Muscle layer of duodenum (tissue), 2 donors: ENCODE measurements at regions not wholly inside any gene's neighbourhood (a gene's known extent, or its start where the extent isn't known, plus 50 kb on each side); places are given as distances from the start of the nearest gene placed in this dataset.

ENCODE experiments used
- H3K27ac ChIP-seq: one replicate; pipeline ENCODE4 v1.7.0; 2013; ENCODE audit warnings: mild to moderate bottlenecking, low read length
- H3K27me3 ChIP-seq: one replicate; pipeline ENCODE4 v1.7.0; 2013; ENCODE audit warnings: low read depth, mild to moderate bottlenecking, control low read depth, low read length
- H3K36me3 ChIP-seq, 2 donors: one replicate each; pipeline ENCODE4 v1.7.0; 2013; ENCODE audit warnings: low read length in 2 of 2, control low read depth in 1 of 2, mild to moderate bottlenecking in 1 of 2; ENCODE audit not compliant: insufficient read depth in 2 of 2, control insufficient read depth in 1 of 2
- H3K4me1 ChIP-seq, 2 donors: one replicate each; pipeline ENCODE4 v1.7.0; 2013; ENCODE audit warnings: low read length in 2 of 2, mild to moderate bottlenecking in 2 of 2, control low read depth in 1 of 2, moderate library complexity in 1 of 2; ENCODE audit not compliant: insufficient read depth in 2 of 2, control insufficient read depth in 1 of 2
- H3K4me3 ChIP-seq, 2 donors: one replicate each; pipeline ENCODE4 v1.7.0; 2013; ENCODE audit warnings: low read length in 2 of 2, low read depth in 1 of 2, mild to moderate bottlenecking in 1 of 2
- H3K9me3 ChIP-seq, 2 donors: one replicate each; pipeline ENCODE4 v1.7.0; 2013; ENCODE audit warnings: low read length in 2 of 2, control low read depth in 1 of 2, mild to moderate bottlenecking in 1 of 2; ENCODE audit not compliant: control insufficient read depth in 1 of 2
- donor health status: healthy.

DNA sequence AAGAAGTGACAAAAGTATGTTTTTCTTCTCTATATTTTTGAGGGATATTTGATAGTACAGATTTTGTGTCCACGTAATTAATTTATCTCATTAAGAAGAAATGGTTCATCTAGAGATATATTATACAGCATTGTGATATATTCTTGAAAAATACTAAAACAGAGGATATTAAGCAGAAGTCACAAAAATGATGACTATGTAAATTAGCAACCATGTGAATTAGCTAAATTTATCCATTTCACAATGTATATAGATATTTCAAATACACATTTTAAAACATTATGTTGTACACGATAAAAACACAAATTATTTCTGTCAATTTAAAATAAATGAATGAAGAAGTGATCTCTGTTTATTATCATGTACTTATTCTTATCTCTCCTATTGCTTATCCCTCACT, 989.5 kb downstream of the TUSC7 start:
- Histone ChIP-seq H3K4me3 (no peak overlapping the region), H3K27me3 (no peaks in the 10 kb centered on the region), H3K36me3 (no peaks in the 10 kb centered on the region), H3K27ac (no peak overlapping the region), H3K9me3 (no peaks in the 10 kb centered on the region), H3K4me1 (no peaks in the 10 kb centered on the region)

DNA sequence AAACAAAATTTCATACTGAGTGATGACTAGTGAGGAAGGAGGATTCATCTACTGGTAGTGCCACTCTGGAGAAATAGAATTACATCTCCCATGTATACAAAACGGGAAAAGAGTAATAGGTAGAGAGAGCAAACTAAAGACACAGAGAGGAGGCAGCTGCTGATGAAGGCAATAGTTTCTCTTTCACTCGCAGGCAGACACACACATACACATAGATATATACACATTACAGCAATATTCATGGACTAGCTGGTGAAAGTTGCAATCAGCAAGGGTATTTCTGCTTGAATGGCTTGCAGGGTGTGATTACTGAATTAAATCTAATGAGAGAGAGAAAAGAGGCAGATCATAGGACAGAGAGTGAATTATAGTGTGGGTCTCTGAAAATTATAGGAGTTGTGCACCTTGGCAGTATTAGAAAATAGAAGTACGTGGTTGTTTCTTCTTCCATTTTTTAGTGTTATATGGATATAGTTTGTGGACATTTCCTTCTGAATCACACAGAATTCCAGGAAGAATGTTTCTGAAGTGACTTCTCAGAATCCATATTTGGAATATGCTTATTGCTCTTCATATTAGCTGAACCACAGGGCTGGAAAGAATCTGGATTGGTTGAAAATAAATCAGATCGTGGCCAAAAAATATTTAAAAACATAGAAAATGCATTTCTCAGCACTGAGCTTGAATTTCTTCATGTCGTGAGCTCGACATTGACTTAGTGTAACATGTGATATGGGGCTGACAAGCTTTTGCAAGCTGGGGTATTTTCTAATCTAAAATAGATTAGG, 991.2 kb downstream of the TUSC7 start:
- H3K4me1 ChIP-seq: no peaks in the 10 kb centered on the region
- no peaks in the 10 kb centered on the region for H3K27me3 ChIP-seq
- H3K9me3 ChIP-seq: no peaks in the 10 kb centered on the region
- peak overlapping the region in 1 of 2 donors; percentile 41 for H3K4me3 ChIP-seq
- no peak overlapping the region for H3K27ac ChIP-seq
- H3K36me3 ChIP-seq: no peaks in the 10 kb centered on the region

DNA sequence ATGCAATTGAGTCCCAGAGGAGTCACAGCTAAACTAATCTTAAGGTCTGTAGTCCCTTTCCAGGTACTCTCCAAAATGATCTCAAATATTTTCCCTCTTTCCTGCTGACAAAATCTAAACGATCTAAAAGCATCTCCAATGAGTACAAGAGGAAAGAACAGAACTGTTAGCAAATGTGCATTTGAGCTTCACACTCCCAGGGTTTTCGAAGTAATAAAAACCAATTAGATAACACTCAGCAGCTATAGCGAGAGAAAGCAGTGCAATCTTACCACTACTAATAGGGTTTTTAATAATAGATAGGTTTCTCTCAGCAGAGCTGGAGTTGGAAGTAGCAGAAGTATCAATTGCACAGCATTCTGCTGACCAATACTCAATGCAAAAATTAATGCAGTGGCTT, 995.4 kb downstream of the TUSC7 start:
- H3K36me3 ChIP-seq: no peaks in the 10 kb centered on the region
- no peaks in the 10 kb centered on the region for H3K9me3 ChIP-seq
- no peak overlapping the region for H3K4me3 ChIP-seq
- H3K27ac ChIP-seq: no peak overlapping the region
- no peaks in the 10 kb centered on the region for H3K27me3 ChIP-seq
- no peaks in the 10 kb centered on the region for H3K4me1 ChIP-seq

DNA sequence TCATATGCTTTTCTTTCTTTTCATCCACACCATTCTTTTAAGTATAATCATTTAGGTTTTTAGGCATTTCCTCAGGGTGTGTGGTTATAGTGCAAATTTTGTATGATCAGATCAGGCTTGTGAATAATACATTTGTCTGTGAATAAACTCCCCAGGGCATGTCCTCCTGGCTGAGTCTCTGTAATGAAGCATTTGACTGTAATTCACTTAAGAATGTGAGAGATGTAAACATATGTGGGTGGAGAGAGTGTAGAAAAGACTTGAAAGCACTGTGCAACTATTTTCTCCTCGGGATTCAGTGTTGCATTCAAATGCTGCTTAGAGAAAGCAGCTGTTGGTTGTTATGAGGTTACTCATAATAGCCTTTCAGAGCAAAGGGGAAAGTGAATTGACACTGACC, 996.5 kb downstream of the TUSC7 start:
- Histone ChIP-seq H3K4me3 (no peak overlapping the region), H3K4me1 (no peaks in the 10 kb centered on the region), H3K9me3 (no peaks in the 10 kb centered on the region), H3K36me3 (no peaks in the 10 kb centered on the region), H3K27ac (no peak overlapping the region), H3K27me3 (no peaks in the 10 kb centered on the region)

- Histone ChIP-seq H3K36me3 (no peaks in the 10 kb centered on the region), H3K4me1 (no peaks in the 10 kb centered on the region), H3K9me3 (no peaks in the 10 kb centered on the region), H3K27ac (no peak overlapping the region), H3K4me3 (no peak overlapping the region), H3K27me3 (no peaks in the 10 kb centered on the region)
These were observed 997.2 kb downstream of the TUSC7 start for GRCh38 chr3:117706756-117707155.

- H3K9me3 ChIP-seq: no peaks in the 10 kb centered on the region
- no peaks in the 10 kb centered on the region for H3K36me3 ChIP-seq
- H3K27ac ChIP-seq: no peak overlapping the region
- H3K4me3 ChIP-seq: no peak overlapping the region
- no peaks in the 10 kb centered on the region for H3K4me1 ChIP-seq
- no peaks in the 10 kb centered on the region for H3K27me3 ChIP-seq
These were observed 999.0 kb downstream of the TUSC7 start for GRCh38 chr3:117708601-117709000.

GRCh38 chr3:117709108-117709507, 999.5 kb downstream of the TUSC7 start:
- Histone ChIP-seq H3K4me3 (no peak overlapping the region), H3K9me3 (no peaks in the 10 kb centered on the region), H3K4me1 (no peaks in the 10 kb centered on the region), H3K27me3 (no peaks in the 10 kb centered on the region), H3K36me3 (no peaks in the 10 kb centered on the region), H3K27ac (no peak overlapping the region)

DNA sequence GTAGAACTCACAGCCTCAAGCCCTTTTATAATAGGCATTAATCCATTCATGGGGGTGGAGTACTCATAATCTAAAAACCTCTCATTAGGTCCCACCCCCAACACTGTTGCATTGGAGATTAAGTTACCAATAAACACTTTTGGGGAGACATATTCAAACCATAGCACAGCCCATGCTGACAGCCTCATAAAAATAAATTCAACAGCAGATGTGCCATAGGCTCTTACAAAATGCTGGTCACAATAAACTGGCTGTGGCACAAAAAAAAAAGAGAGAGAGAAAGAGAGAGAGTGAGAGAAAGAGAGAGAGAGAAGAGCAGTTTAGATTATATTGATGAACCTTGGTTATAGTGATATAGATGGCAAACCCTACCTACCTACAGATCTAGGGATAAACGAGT, 1000.9 kb downstream of the TUSC7 start:
- H3K36me3 ChIP-seq: no peaks in the 10 kb centered on the region
- H3K9me3 ChIP-seq: no peaks in the 10 kb centered on the region

DNA sequence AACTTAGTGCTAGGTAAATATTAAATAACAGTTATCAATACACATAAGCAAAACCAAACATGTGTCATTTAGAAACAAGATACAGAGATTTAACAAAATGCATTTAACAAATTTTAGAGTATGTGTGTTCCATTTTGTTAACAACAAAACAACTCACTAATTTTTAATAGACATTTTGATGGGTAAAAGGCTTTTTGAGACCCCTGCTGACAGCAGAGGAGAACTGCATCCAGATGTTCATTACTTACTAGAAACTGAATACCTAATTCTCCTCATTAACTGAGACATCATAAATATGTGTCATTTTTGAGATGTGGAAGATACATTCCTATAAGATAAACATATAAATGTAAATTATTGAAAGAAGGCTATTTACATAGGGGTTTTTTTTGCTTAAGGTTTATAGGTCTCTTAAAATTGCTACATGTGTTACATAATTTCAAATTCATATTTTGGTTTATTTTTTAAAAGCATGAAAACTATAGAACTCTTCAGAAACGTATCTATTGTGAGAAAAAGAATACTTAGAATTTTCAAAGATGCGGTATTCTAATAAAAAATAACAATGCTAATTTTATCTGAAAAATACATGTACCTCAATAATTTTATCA, 1009.8 kb downstream of the TUSC7 start:
- no peaks in the 10 kb centered on the region for H3K9me3 ChIP-seq
- no peaks in the 10 kb centered on the region for H3K36me3 ChIP-seq
- no peak overlapping the region for H3K4me3 ChIP-seq
- no peaks in the 10 kb centered on the region for H3K27me3 ChIP-seq
- no peak overlapping the region for H3K27ac ChIP-seq
- H3K4me1 ChIP-seq: peaks cover 0 to 12% of the 10 kb centered on the region in 2 donors

More for the DNA sequence above, 1000.9 kb downstream of the TUSC7 start:
- Histone ChIP-seq H3K4me3 (no peak overlapping the region), H3K27me3 (no peaks in the 10 kb centered on the region), H3K4me1 (no peaks in the 10 kb centered on the region), H3K27ac (no peak overlapping the region)

DNA sequence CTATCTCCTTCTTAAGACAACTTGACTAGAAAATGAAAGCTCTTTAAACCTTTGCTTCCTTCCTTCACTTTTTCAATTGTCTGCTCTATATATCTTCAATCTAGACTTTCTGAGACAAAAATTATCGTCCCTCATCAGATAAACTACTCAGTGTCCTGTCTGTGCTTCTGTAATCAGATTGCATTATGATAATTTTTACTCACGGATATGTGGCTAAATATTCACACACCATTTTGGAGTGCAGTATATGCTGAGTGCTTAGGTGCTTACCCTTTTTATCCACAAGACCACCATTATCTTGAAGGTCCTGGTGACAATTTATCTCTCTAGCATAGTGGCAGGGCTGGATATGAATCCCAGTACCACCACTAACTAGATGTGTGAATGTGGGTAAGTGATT, 1012.3 kb downstream of the TUSC7 start:
- no peaks in the 10 kb centered on the region for H3K27me3 ChIP-seq
- no peaks in the 10 kb centered on the region for H3K36me3 ChIP-seq
- H3K27ac ChIP-seq: no peak overlapping the region
- H3K9me3 ChIP-seq: no peaks in the 10 kb centered on the region
- H3K4me3 ChIP-seq: no peak overlapping the region
- peaks cover 0 to 12% of the 10 kb centered on the region in 2 donors for H3K4me1 ChIP-seq

DNA sequence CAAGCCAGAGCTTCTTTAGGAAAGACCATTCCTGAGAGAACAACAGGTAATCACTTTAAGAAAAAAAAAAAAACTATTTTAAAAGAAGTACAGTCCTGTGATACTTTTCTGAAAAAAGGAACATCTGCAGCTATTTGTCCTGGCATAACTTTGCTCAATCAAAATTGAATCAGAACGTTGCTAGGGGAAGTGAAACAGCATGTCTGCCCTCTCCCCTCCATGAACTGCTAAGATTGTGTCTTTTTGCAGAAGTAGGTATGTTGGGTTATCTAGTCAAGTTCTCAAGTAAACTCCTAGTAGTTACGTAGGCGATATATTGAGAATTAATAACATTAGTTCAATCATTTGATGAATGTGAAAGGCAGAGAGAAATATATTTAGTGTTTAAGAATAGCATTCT, 1013.3 kb downstream of the TUSC7 start:
- no peaks in the 10 kb centered on the region for H3K9me3 ChIP-seq
- no peaks in the 10 kb centered on the region for H3K36me3 ChIP-seq
- H3K4me1 ChIP-seq: peaks cover 0 to 12% of the 10 kb centered on the region in 2 donors
- no peaks in the 10 kb centered on the region for H3K27me3 ChIP-seq
- H3K27ac ChIP-seq: no peak overlapping the region
- H3K4me3 ChIP-seq: no peak overlapping the region

- H3K27me3 ChIP-seq: no peaks in the 10 kb centered on the region
- no peaks in the 10 kb centered on the region for H3K9me3 ChIP-seq
- H3K4me3 ChIP-seq: no peak overlapping the region
- H3K36me3 ChIP-seq: no peaks in the 10 kb centered on the region
- H3K27ac ChIP-seq: no peak overlapping the region
- peaks cover 0 to 11% of the 10 kb centered on the region in 2 donors for H3K4me1 ChIP-seq
These were observed 1014.2 kb downstream of the TUSC7 start for GRCh38 chr3:117723825-117724224.
